HepG2 (cell line): ENCODE measurements at regions not wholly inside any gene's neighbourhood (a gene's known extent, or its start where the extent isn't known, plus 50 kb on each side); places are given as distances from the start of the nearest gene placed in this dataset.

Source experiments
- ATAC-seq: fragments of 200-7000 bp; cut with Tn5 transposase; 3 replicates; pipeline ENCODE4 v1.9.1; 2020; ENCODE audit warnings: mild to moderate bottlenecking, moderate library complexity
- BruUV-seq: library from RNA; stranded (reverse); fragments of 400-500 nt; replicated peaks from 2 replicates; lab custom pipeline; 2021; lab: Mats Ljungman, UMichigan
- CTCF ChIA-PET: fragments of 300-600 bp; formaldehyde crosslinking; extraction: SDS; loops from one replicate; lab custom pipeline; 2021; ENCODE audit warnings: low total read pairs, inconsistent platforms, low intra/inter-chr PET ratio; lab: Yijun Ruan, JAX
- POLR2A ChIA-PET: fragments of 350-600 bp; sonication (Branson Sonifier 250); formaldehyde crosslinking; loops from one replicate; lab custom pipeline; 2020; ENCODE audit warnings: antibody characterized with exemption, inconsistent platforms; lab: Yijun Ruan, JAX
- DNase-seq: peaks from one replicate; pipeline ENCODE4 v3.0.0-alpha.2; 2015; ENCODE audit warnings: low spot score
- FAIRE-seq: peaks from 3 replicates; lab custom pipeline; 2011; peaks lifted over from hg19 to GRCh38; lab: Jason Lieb, UNC
- H2AFZ ChIP-seq: one replicate; pipeline ENCODE4 v1.6.1; 2011; ENCODE audit warnings: low read length, inconsistent platforms
- H3K27ac ChIP-seq: fragments of 300-600 bp; 3 replicates; pipeline ENCODE4 v1.8.0; 2011; ENCODE audit warnings: mixed run types, mild to moderate bottlenecking, mixed read lengths, low read length, inconsistent platforms; ENCODE audit not compliant: insufficient read depth; ENCODE audit errors: extremely low read length
- H3K27me3 ChIP-seq, 2 experiments: fragments of 200-600 bp in 1 of 2; 2 replicates in 1 of 2; 3 replicates in 1 of 2; pipeline versions ENCODE4 v1.6.0 to v1.8.0; 2011; ENCODE audit warnings: low read length in 2 of 2, mild to moderate bottlenecking in 2 of 2, moderate library complexity in 2 of 2, inconsistent platforms in 1 of 2; ENCODE audit not compliant: insufficient read depth in 2 of 2, control insufficient read depth in 1 of 2
- H3K36me3 ChIP-seq, 2 experiments: fragments of 200-600 bp in 1 of 2; replicated peaks in 1 of 2; 2 replicates in 1 of 2; 3 replicates in 1 of 2; pipeline versions ENCODE4 v1.5.1 to v1.8.0; 2011; ENCODE audit warnings: low read length in 2 of 2, inconsistent platforms in 1 of 2; ENCODE audit not compliant: insufficient read depth in 2 of 2, control insufficient read depth in 1 of 2
- H3K4me1 ChIP-seq: 2 replicates; pipeline ENCODE4 v1.5.1; 2012; ENCODE audit warnings: low read length, inconsistent platforms; ENCODE audit not compliant: insufficient read depth
- H3K4me2 ChIP-seq: 2 replicates; pipeline ENCODE4 v1.6.0; 2011; ENCODE audit warnings: low read depth, low read length, inconsistent platforms
- H3K4me3 ChIP-seq, 3 experiments: fragments of 200-600 bp in 1 of 3; sonication (generic), shearing (Covaris generic) in 1 of 3; replicated peaks in 1 of 3; 2 replicates each; pipeline ENCODE4 v1.5.1; 2011 to 2016; ENCODE audit warnings: low read length in 3 of 3, inconsistent platforms in 2 of 3, low read depth in 2 of 3, mild to moderate bottlenecking in 2 of 3, control low read depth in 1 of 3, mixed read lengths in 1 of 3; ENCODE audit not compliant: insufficient read depth in 1 of 3
- H3K79me2 ChIP-seq: one replicate; pipeline ENCODE4 v1.6.1; 2011; ENCODE audit warnings: low read length, inconsistent platforms; ENCODE audit not compliant: insufficient read depth
- H3K9ac ChIP-seq: 2 replicates; pipeline ENCODE4 v1.6.0; 2011; ENCODE audit warnings: mild to moderate bottlenecking, low read depth, low read length, inconsistent platforms; ENCODE audit not compliant: insufficient read depth
- H3K9me3 ChIP-seq: 2 replicates; pipeline ENCODE4 v1.5.1; 2012; ENCODE audit warnings: mild to moderate bottlenecking, low read length
- H4K20me1 ChIP-seq: 2 replicates; pipeline ENCODE4 v1.6.0; 2011; ENCODE audit warnings: inconsistent platforms, mild to moderate bottlenecking, low read length, moderate library complexity; ENCODE audit not compliant: insufficient read depth
- ETV6 ChIP-seq: sonication (generic); formaldehyde crosslinking; conservative IDR thresholded peaks from 2 replicates; pipeline ENCODE4 v1.4.0; 2020; ENCODE audit warnings: missing genetic modification reagents
- GATA4 ChIP-seq: sonication (generic); IDR thresholded peaks from 2 replicates; pipeline ENCODE4 v1.6.1; 2016; ENCODE audit warnings: antibody characterized with exemption, low read depth, borderline replicate concordance
- KLF12 ChIP-seq: sonication (generic); formaldehyde crosslinking; IDR thresholded peaks from 2 replicates; pipeline ENCODE4 v1.4.0; 2020; ENCODE audit warnings: missing genetic modification reagents, borderline replicate concordance
- MED1 ChIP-seq: sonication (generic); formaldehyde crosslinking; IDR thresholded peaks from 2 replicates; pipeline ENCODE4 v1.4.0; 2020; ENCODE audit warnings: missing genetic modification reagents
- MEIS2 ChIP-seq: sonication (generic); formaldehyde crosslinking; IDR thresholded peaks from 2 replicates; pipeline ENCODE4 v1.9.0; 2021; ENCODE audit warnings: mild to moderate bottlenecking, missing genetic modification reagents
- SP140L ChIP-seq: sonication (generic); formaldehyde crosslinking; IDR thresholded peaks from 2 replicates; pipeline ENCODE4 v1.4.0; 2020; ENCODE audit warnings: missing genetic modification reagents, borderline replicate concordance
- SRSF4 ChIP-seq: fragments of 200-400 bp; formaldehyde crosslinking; IDR thresholded peaks from one replicate; pipeline ENCODE4 v1.6.1; 2018; ENCODE audit warnings: mild to moderate bottlenecking, low read depth, low read length, moderate library complexity; ENCODE audit not compliant: poor library complexity, severe bottlenecking
- STAG1 ChIP-seq: sonication (generic); formaldehyde crosslinking; IDR thresholded peaks from 2 replicates; pipeline ENCODE4 v1.4.0; 2020; ENCODE audit warnings: missing genetic modification reagents
- ZNF205 ChIP-seq: IDR thresholded peaks from 2 replicates; pipeline ENCODE4 v1.6.1; 2018; ENCODE audit warnings: missing biosample characterization, missing genetic modification reagents
- ZNF562 ChIP-seq: sonication (generic); formaldehyde crosslinking; IDR thresholded peaks from 2 replicates; pipeline ENCODE4 v1.8.0; 2022; ENCODE audit warnings: missing genetic modification reagents, borderline replicate concordance
- WGBS: methylation state at CpG from one replicate; pipeline ENCODE4 v1.1.6; 2017; ENCODE audit warnings: low lambda C conversion rate; 5-methylcytosine and 5-hydroxymethylcytosine counted together
- in situ Hi-C: cut with HindIII; loops from 2 replicates; pipeline ENCODE4 v1.10.0; 2017; ENCODE audit warnings: low pct_unique_long_range_greater_than_20kb; ENCODE audit not compliant: extremely low pct_ligation_motif_present
- intact Hi-C: fragments of 100-400 bp; cut with micrococcal nuclease; formaldehyde crosslinking; loops from one replicate; pipeline ENCODE4 v1.10.0; 2022; ENCODE audit not compliant: unreplicated experiment
- TF ChIP-seq, protein P1 (sequence below): sonication (generic); formaldehyde crosslinking; IDR thresholded peaks from 2 replicates; pipeline ENCODE4 v1.9.0; 2021; ENCODE audit warnings: missing genetic modification reagents, mild to moderate bottlenecking, borderline replicate concordance
- TF ChIP-seq, protein P2 (sequence below): sonication (generic); formaldehyde crosslinking; IDR thresholded peaks from 2 replicates; pipeline ENCODE4 v1.9.0; 2022; ENCODE audit warnings: missing genetic modification reagents, mild to moderate bottlenecking, borderline replicate concordance
- TF ChIP-seq, protein P3 (sequence below): conservative IDR thresholded peaks from 2 replicates; pipeline ENCODE4 v1.6.1; 2018; ENCODE audit warnings: missing genetic modification reagents

DNA sequence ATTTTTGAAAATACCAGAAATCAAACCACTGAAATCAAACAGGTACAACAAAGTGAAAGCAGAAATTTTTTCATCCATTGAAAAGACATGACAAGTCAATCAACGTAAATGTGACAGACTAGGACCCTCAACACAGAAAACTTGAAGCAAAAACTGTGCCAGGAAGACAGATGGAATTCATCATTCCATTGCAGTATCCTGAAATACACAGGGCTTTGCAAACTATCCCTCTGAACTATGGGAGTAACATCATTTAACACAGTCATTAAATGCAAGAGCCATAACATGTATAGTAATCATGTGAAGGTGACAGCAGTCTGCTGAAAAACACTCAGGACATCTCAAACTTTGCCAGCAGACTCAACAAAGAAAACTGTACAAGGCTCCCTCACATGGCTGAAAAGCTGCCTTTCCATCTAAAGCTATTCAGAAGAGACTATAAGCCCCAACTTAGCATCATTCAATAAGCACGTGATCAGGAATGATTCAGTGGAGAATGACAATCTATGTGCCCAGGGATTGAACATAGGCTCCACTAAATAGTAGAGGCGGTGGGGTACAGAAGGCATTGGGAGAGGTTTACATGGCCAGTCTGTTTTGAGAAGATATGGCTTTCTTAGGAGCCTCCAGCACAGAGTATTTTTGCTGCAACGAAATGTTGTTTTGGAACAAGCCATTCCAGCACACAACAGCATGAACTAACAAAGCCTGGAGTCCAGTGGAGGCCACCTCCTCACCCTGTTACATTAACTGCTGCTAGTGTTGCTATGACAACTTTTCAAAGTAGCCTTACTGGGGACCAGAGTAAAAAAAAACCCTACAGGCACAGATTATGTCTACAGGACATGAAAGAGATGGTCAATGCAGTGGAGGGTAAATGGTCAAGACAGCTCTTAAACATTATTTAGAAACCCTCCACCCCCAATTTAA, 274.5 kb upstream of the NOCT start:
- Histone ChIP-seq H3K36me3 (no peaks in the 10 kb centered on the region), H3K9ac (no peak overlapping the region), H3K4me2 (no peak overlapping the region), H2AFZ (no peak overlapping the region), H3K9me3 (no peaks in the 10 kb centered on the region), H3K79me2 (no peaks in the 10 kb centered on the region), H4K20me1 (no peaks in the 10 kb centered on the region), H3K4me3 (no peak overlapping the region), H3K27ac (no peak overlapping the region), H3K4me1 (no peaks in the 10 kb centered on the region), H3K27me3 (no peaks in the 10 kb centered on the region)
- FAIRE-seq (no peak), DNase-seq (no peak), ATAC-seq (no peak)
- CTCF ChIA-PET = no interaction called here
- TF ChIP-seq, protein P1, sequence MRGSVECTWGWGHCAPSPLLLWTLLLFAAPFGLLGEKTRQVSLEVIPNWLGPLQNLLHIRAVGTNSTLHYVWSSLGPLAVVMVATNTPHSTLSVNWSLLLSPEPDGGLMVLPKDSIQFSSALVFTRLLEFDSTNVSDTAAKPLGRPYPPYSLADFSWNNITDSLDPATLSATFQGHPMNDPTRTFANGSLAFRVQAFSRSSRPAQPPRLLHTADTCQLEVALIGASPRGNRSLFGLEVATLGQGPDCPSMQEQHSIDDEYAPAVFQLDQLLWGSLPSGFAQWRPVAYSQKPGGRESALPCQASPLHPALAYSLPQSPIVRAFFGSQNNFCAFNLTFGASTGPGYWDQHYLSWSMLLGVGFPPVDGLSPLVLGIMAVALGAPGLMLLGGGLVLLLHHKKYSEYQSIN (CRISPR knock-in tag) = no peak
- TF ChIP-seq MED1 (CRISPR knock-in tag) (no peak), ETV6 (CRISPR knock-in tag) (no peak), MEIS2 (CRISPR knock-in tag) (no peak), ZNF205 (CRISPR knock-in tag) (no peak), STAG1 (CRISPR knock-in tag) (no peak), SRSF4 (no peak), GATA4 (no peak), ZNF562 (CRISPR knock-in tag) (no peak), KLF12 (CRISPR knock-in tag) (no peak), SP140L (CRISPR knock-in tag) (no peak)
- TF ChIP-seq, protein P2, sequence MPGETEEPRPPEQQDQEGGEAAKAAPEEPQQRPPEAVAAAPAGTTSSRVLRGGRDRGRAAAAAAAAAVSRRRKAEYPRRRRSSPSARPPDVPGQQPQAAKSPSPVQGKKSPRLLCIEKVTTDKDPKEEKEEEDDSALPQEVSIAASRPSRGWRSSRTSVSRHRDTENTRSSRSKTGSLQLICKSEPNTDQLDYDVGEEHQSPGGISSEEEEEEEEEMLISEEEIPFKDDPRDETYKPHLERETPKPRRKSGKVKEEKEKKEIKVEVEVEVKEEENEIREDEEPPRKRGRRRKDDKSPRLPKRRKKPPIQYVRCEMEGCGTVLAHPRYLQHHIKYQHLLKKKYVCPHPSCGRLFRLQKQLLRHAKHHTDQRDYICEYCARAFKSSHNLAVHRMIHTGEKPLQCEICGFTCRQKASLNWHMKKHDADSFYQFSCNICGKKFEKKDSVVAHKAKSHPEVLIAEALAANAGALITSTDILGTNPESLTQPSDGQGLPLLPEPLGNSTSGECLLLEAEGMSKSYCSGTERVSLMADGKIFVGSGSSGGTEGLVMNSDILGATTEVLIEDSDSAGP (CRISPR knock-in tag) = no peak
- TF ChIP-seq, protein P3, sequence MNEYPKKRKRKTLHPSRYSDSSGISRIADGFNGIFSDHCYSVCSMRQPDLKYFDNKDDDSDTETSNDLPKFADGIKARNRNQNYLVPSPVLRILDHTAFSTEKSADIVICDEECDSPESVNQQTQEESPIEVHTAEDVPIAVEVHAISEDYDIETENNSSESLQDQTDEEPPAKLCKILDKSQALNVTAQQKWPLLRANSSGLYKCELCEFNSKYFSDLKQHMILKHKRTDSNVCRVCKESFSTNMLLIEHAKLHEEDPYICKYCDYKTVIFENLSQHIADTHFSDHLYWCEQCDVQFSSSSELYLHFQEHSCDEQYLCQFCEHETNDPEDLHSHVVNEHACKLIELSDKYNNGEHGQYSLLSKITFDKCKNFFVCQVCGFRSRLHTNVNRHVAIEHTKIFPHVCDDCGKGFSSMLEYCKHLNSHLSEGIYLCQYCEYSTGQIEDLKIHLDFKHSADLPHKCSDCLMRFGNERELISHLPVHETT = no peak
- POLR2A ChIA-PET = no interaction called here
- BruUV-seq = no TSS peak
- intact Hi-C loops = loop anchor here (10.0 kb wide), 1 partner anchor 614 kb away; no protein-coding TSS in a partner anchor
- WGBS = 0% methylated on average over 4 of the region's 4 CpGs
- in situ Hi-C loops = no loop called here
